PC-9 (cell line): ENCODE measurements at regions not wholly inside any gene's neighbourhood (a gene's known extent, or its start where the extent isn't known, plus 50 kb on each side); places are given as distances from the start of the nearest gene placed in this dataset.

ENCODE experiments used
- BruUV-seq: library from RNA; stranded (reverse); fragments of 400-500 nt; replicated peaks from 2 replicates; lab custom pipeline; 2021; lab: Mats Ljungman, UMichigan
- CTCF ChIA-PET: fragments of 300-600 bp; sonication (Branson Sonifier 250); formaldehyde crosslinking; loops from one replicate; lab custom pipeline; 2022; ENCODE audit warnings: antibody characterized with exemption; lab: Charles Lee
- POLR2A ChIA-PET: fragments of 300-600 bp; sonication (Branson Sonifier 250); formaldehyde crosslinking; loops from one replicate; lab custom pipeline; 2022; ENCODE audit warnings: antibody characterized with exemption; ENCODE audit not compliant: unreplicated experiment; lab: Charles Lee
- DNase-seq, 2 experiments: peaks; one replicate each; pipeline versions ENCODE4 v3.0.0 to v3.0.0-alpha.2; 2015 to 2022; ENCODE audit warnings: mixed read lengths in 1 of 2
- H2AFZ ChIP-seq: fragments of 200-600 bp; sonication (generic); 2 replicates; pipeline ENCODE4 v1.8.1; 2017; ENCODE audit warnings: antibody characterized with exemption
- H3F3A ChIP-seq: fragments of 200-600 bp; sonication (generic); 2 replicates; pipeline ENCODE4 v1.8.1; 2017; ENCODE audit warnings: antibody characterized with exemption, mild to moderate bottlenecking, low read depth; ENCODE audit not compliant: insufficient read depth
- H3K27ac ChIP-seq: fragments of 200-600 bp; sonication (generic); 2 replicates; pipeline ENCODE4 v1.6.1; 2016; ENCODE audit warnings: mixed run types
- H3K27me3 ChIP-seq: fragments of 200-600 bp; sonication (generic); 2 replicates; pipeline ENCODE4 v1.6.1; 2016; ENCODE audit warnings: low read depth, mixed run types; ENCODE audit not compliant: insufficient read depth
- H3K36me3 ChIP-seq: fragments of 200-600 bp; sonication (generic); 2 replicates; pipeline ENCODE4 v1.6.1; 2016; ENCODE audit warnings: low read depth, mixed run types
- H3K4me1 ChIP-seq: fragments of 200-600 bp; sonication (generic); replicated peaks from 2 replicates; pipeline ENCODE4 v1.6.1; 2016; ENCODE audit warnings: mixed run types; ENCODE audit not compliant: insufficient read depth
- H3K4me2 ChIP-seq: fragments of 200-600 bp; sonication (generic); 2 replicates; pipeline ENCODE4 v1.6.1; 2017; ENCODE audit warnings: mixed run types
- H3K4me3 ChIP-seq: fragments of 200-600 bp; sonication (generic); 2 replicates; pipeline ENCODE4 v1.6.1; 2016; ENCODE audit warnings: mixed run types
- H3K79me2 ChIP-seq: fragments of 200-600 bp; sonication (generic); 2 replicates; pipeline ENCODE4 v1.6.1; 2017; ENCODE audit warnings: low read depth, mixed run types
- H3K9me2 ChIP-seq: fragments of 200-600 bp; sonication (generic); 2 replicates; pipeline ENCODE4 v1.8.1; 2017; ENCODE audit warnings: mild to moderate bottlenecking; ENCODE audit not compliant: insufficient read depth
- H3K9me3 ChIP-seq: fragments of 200-600 bp; sonication (generic); 2 replicates; pipeline ENCODE4 v1.8.1; 2016; ENCODE audit warnings: low read depth; ENCODE audit not compliant: insufficient read depth
- H4K20me1 ChIP-seq: fragments of 200-600 bp; sonication (generic); 2 replicates; pipeline ENCODE4 v1.8.1; 2017; ENCODE audit not compliant: insufficient read depth
- EZH2 ChIP-seq: fragments of 200-600 bp; sonication (generic); IDR thresholded peaks from 2 replicates; pipeline ENCODE4 v1.8.0; 2017; ENCODE audit warnings: antibody characterized with exemption, low read depth
- intact Hi-C: fragments of 100-400 bp; cut with micrococcal nuclease; formaldehyde crosslinking; loops from one replicate; pipeline ENCODE4 v1.10.0; 2022; ENCODE audit not compliant: unreplicated experiment
- TF ChIP-seq, protein P1 (sequence below): fragments of 200-600 bp; sonication (generic); conservative IDR thresholded peaks from 2 replicates; pipeline ENCODE4 v1.6.1; 2017; ENCODE audit warnings: mixed run types, antibody characterized with exemption, mild to moderate bottlenecking, moderate library complexity

- BruUV-seq, result no TSS peak
- intact Hi-C loops, result no loop called here
These were observed 1528.6 kb upstream of the TPTE start for GRCh38 chr21:8992731-8993174.

GRCh38 chr21:8993284-8993942, 1528.0 kb upstream of the TPTE start:
- H3K27me3 ChIP-seq, result peaks cover 79% of the 10 kb centered on the region
- intact Hi-C loops, result no loop called here
- H3K79me2 ChIP-seq, result no peaks in the 10 kb centered on the region
- ChIA-PET CTCF (no interaction called here), POLR2A (no interaction called here)
- no peak overlapping the region for H2AFZ ChIP-seq
- H3K9me3 ChIP-seq, result no peaks in the 10 kb centered on the region
- no peaks in the 10 kb centered on the region for H4K20me1 ChIP-seq
- no peaks in the 10 kb centered on the region for H3K9me2 ChIP-seq
- no peak overlapping the region for H3K4me2 ChIP-seq
- H3F3A ChIP-seq, result no peaks in the 10 kb centered on the region
- H3K27ac ChIP-seq, result no peak overlapping the region
- no TSS peak for BruUV-seq
- H3K36me3 ChIP-seq, result no peaks in the 10 kb centered on the region
- no peak overlapping the region for H3K4me3 ChIP-seq
- peak in 1 of 2 experiments; percentile 32 for DNase-seq
- no peaks in the 10 kb centered on the region for H3K4me1 ChIP-seq
- TF ChIP-seq, protein P1, sequence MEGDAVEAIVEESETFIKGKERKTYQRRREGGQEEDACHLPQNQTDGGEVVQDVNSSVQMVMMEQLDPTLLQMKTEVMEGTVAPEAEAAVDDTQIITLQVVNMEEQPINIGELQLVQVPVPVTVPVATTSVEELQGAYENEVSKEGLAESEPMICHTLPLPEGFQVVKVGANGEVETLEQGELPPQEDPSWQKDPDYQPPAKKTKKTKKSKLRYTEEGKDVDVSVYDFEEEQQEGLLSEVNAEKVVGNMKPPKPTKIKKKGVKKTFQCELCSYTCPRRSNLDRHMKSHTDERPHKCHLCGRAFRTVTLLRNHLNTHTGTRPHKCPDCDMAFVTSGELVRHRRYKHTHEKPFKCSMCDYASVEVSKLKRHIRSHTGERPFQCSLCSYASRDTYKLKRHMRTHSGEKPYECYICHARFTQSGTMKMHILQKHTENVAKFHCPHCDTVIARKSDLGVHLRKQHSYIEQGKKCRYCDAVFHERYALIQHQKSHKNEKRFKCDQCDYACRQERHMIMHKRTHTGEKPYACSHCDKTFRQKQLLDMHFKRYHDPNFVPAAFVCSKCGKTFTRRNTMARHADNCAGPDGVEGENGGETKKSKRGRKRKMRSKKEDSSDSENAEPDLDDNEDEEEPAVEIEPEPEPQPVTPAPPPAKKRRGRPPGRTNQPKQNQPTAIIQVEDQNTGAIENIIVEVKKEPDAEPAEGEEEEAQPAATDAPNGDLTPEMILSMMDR, result no peak
- TF ChIP-seq EZH2, result no peak

More at GRCh38 chr21:8992731-8993174, 1528.6 kb upstream of the TPTE start:
- H3K9me2 ChIP-seq, result no peaks in the 10 kb centered on the region
- H3K79me2 ChIP-seq, result no peaks in the 10 kb centered on the region
- no peaks in the 10 kb centered on the region for H3K4me1 ChIP-seq
- ChIA-PET POLR2A (no interaction called here), CTCF (no interaction called here)
- H3K27ac ChIP-seq, result no peak overlapping the region
- no peaks in the 10 kb centered on the region for H4K20me1 ChIP-seq
- no peak overlapping the region for H3K4me3 ChIP-seq
- DNase-seq, result peak in 1 of 2 experiments; percentile 34
- H3K36me3 ChIP-seq, result no peaks in the 10 kb centered on the region
- TF ChIP-seq, protein P1, result no peak
- TF ChIP-seq EZH2, result no peak
- no peak overlapping the region for H3K4me2 ChIP-seq
- H3F3A ChIP-seq, result no peaks in the 10 kb centered on the region
- H3K27me3 ChIP-seq, result peaks cover 79% of the 10 kb centered on the region
- no peaks in the 10 kb centered on the region for H3K9me3 ChIP-seq
- no peak overlapping the region for H2AFZ ChIP-seq

GRCh38 chr21:8993943-8994639, 1527.3 kb upstream of the TPTE start:
- Histone ChIP-seq H3F3A (no peaks in the 10 kb centered on the region), H3K4me2 (no peak overlapping the region), H3K4me3 (no peak overlapping the region), H3K9me3 (no peaks in the 10 kb centered on the region), H3K27me3 (peaks cover 79% of the 10 kb centered on the region), H3K4me1 (no peaks in the 10 kb centered on the region), H3K27ac (no peak overlapping the region), H3K79me2 (no peaks in the 10 kb centered on the region), H3K36me3 (no peaks in the 10 kb centered on the region), H4K20me1 (no peaks in the 10 kb centered on the region), H3K9me2 (no peaks in the 10 kb centered on the region), H2AFZ (no peak overlapping the region)
- POLR2A ChIA-PET, result no interaction called here
- CTCF ChIA-PET, result no interaction called here
- DNase-seq, result peak in 1 of 2 experiments; percentile 34
- BruUV-seq, result no TSS peak
- intact Hi-C loops, result no loop called here
- TF ChIP-seq, protein P1, result no peak
- TF ChIP-seq EZH2, result no peak
